NOMO-1 treated with DMSO at 0.1 percent for 48 hours (cell line): ENCODE measurements at regions not wholly inside any gene's neighbourhood (a gene's known extent, or its start where the extent isn't known, plus 50 kb on each side); places are given as distances from the start of the nearest gene placed in this dataset.
A peak's percentile ranks its signal among the peaks of the same experiment; 100 is the strongest.

Experiments used
- DNase-seq: peaks from one replicate; lab custom pipeline; 2025; ENCODE audit not compliant: unreplicated experiment; lab: John Stamatoyannopoulos, UW

- DNase-seq: peak; percentile 76
Observed at GRCh38 chr6:170048615-170049256, 242.1 kb downstream of the DLL1 start.

GRCh38 chr6:170047823-170048222, 243.1 kb downstream of the DLL1 start:
- no peak for DNase-seq

GRCh38 chr6:170046791-170047626, 243.9 kb downstream of the DLL1 start:
- no peak for DNase-seq

GRCh38 chr6:170045981-170046667, 244.8 kb downstream of the DLL1 start:
- no peak for DNase-seq

GRCh38 chr6:170045563-170045960, 245.3 kb downstream of the DLL1 start:
- no peak for DNase-seq

GRCh38 chr6:170044836-170045562, 245.9 kb downstream of the DLL1 start:
- DNase-seq: no peak

GRCh38 chr6:170043881-170044790, 246.7 kb downstream of the DLL1 start:
- no peak for DNase-seq

- no peak for DNase-seq
Observed at GRCh38 chr6:170043150-170043819, 247.6 kb downstream of the DLL1 start.

GRCh38 chr6:170042596-170043118, 248.2 kb downstream of the DLL1 start:
- no peak for DNase-seq

- DNase-seq: no peak
Observed at GRCh38 chr6:170042123-170042522, 248.8 kb downstream of the DLL1 start.

- no peak for DNase-seq
Observed at GRCh38 chr6:170041526-170041925, 249.4 kb downstream of the DLL1 start.

- DNase-seq: no peak
Observed at GRCh38 chr6:170040906-170041305, 250.0 kb downstream of the DLL1 start.

- DNase-seq: no peak
Observed at GRCh38 chr6:170040115-170040500, 250.8 kb downstream of the DLL1 start.

GRCh38 chr6:170039156-170040114, 251.4 kb downstream of the DLL1 start:
- DNase-seq: no peak

- no peak for DNase-seq
Observed at GRCh38 chr6:170038708-170039107, 252.2 kb downstream of the DLL1 start.

GRCh38 chr6:170038251-170038650, 252.6 kb downstream of the DLL1 start:
- DNase-seq: no peak

- DNase-seq: no peak
Observed at GRCh38 chr6:170037541-170038250, 253.2 kb downstream of the DLL1 start.

- DNase-seq: peak; percentile 17
Observed at GRCh38 chr6:170036916-170037315, 254.0 kb downstream of the DLL1 start.
